ENCODE measurements at regions not wholly inside any gene's neighbourhood (a gene's known extent, or its start where the extent isn't known, plus 50 kb on each side); places are given as distances from the start of the nearest gene placed in this dataset.
A peak's percentile ranks its signal among the peaks of the same experiment; 100 is the strongest.

DNA sequence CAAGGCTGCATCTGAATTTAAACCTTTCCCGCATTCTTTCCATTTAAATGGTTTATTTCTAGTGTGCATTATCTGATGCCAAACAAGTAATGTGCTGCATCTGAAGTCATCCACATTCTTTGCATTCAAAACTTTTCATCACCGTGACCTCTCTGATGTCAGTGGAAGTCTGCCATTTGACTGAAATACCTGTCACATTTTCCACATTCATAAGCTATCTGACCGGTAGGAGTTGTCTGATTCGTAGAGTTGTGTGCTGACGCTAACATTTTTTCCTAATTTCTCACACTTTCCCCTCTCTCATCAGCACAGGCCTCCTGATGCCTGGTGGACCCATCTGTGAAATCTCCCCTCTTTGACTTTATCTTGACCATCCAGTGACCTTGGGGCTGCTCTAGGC, 79.9 kb upstream of the BARX2 start:
- no peak for TF ChIP-seq GTF2F1 (IDR thresholded peaks at IDR 0.05; ENCODE audit: low read length)
- TF ChIP-seq SP4 (CRISPR knock-in tag; IDR thresholded peaks at IDR 0.05): no peak
- no peak for TF ChIP-seq ZNF564 (CRISPR knock-in tag; IDR thresholded peaks at IDR 0.05)
- TF ChIP-seq ZBTB8A (CRISPR knock-in tag; IDR thresholded peaks at IDR 0.05; ENCODE audit: borderline replicate concordance, low read depth): no peak
- CTCF ChIA-PET (ENCODE audit: low intra/inter-chr PET ratio, low total read pairs): no interaction called here
- no peak overlapping the region for H3K27ac ChIP-seq (ENCODE audit: extremely low read length, insufficient read depth, low read length)
- H3K4me3 ChIP-seq (replicated peaks in 1 of 3; ENCODE audit: insufficient read depth in 1 of 3, low read depth in 2 of 3, low read length in 3 of 3): no peak overlapping the region
- no peaks in the 10 kb centered on the region for H3K36me3 ChIP-seq (replicated peaks in 1 of 2; ENCODE audit: control insufficient read depth in 1 of 2, insufficient read depth in 2 of 2, low read length in 2 of 2)
- peaks cover 0 to 35% of the 10 kb centered on the region in 2 experiments; a peak in 3 of 5 replicates for H3K27me3 ChIP-seq (ENCODE audit: control insufficient read depth in 1 of 2, insufficient read depth in 2 of 2, low read length in 2 of 2)
- no peaks in the 10 kb centered on the region for H3K4me1 ChIP-seq (ENCODE audit: insufficient read depth, low read length)
- no peaks in the 10 kb centered on the region for H4K20me1 ChIP-seq (ENCODE audit: insufficient read depth, low read length)
- in situ Hi-C loops (cut with HindIII; ENCODE audit: extremely low pct_ligation_motif_present, low pct_unique_long_range_greater_than_20kb): no loop called here
- no TSS peak for BruUV-seq (replicated peaks)
- no peak for ATAC-seq
- FAIRE-seq: no peak
- POLR2A ChIA-PET: no interaction called here
- H3K79me2 ChIP-seq (ENCODE audit: insufficient read depth, low read length): no peaks in the 10 kb centered on the region
- intact Hi-C loops (cut with micrococcal nuclease; ENCODE audit: unreplicated experiment): no loop called here
- no peak for DNase-seq (ENCODE audit: low spot score)
- no peaks in the 10 kb centered on the region for H3K9me3 ChIP-seq (ENCODE audit: low read length)
- 8% methylated on average over 5 of the region's 5 CpGs for WGBS (ENCODE audit: low lambda C conversion rate)
- no peak overlapping the region for H3K9ac ChIP-seq (ENCODE audit: insufficient read depth, low read depth, low read length)
- no peak overlapping the region for H2AFZ ChIP-seq (ENCODE audit: low read length)
- H3K4me2 ChIP-seq (ENCODE audit: low read depth, low read length): no peak overlapping the region

DNA sequence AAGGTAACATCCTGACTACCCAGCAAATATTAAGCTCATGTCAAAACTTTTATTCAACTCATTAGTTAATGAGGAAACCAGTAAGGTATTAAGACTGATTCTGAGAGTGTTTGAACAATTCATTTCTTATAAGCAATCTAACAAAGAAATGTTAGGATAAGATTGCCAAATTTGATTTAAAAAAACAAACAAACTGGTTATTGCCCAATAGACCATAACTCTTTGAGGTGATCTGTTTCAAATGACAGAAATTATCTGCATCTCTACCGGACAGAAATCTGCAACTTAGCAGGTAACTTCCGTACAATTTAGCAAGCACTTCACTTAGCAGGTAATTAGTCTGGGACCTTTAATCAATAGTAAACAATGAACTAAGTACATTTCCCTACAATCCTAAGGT, 82.9 kb upstream of the BARX2 start:
- 7% methylated on average over 2 of the region's 2 CpGs for WGBS (ENCODE audit: low lambda C conversion rate)
- DNase-seq (ENCODE audit: low spot score): no peak
- FAIRE-seq: no peak
- Histone ChIP-seq H3K9me3 (ENCODE audit: low read length) (no peaks in the 10 kb centered on the region), H3K4me1 (ENCODE audit: insufficient read depth, low read length) (no peaks in the 10 kb centered on the region), H4K20me1 (ENCODE audit: insufficient read depth, low read length) (no peaks in the 10 kb centered on the region), H3K27me3 (ENCODE audit: control insufficient read depth in 1 of 2, insufficient read depth in 2 of 2, low read length in 2 of 2) (peaks cover 0 to 46% of the 10 kb centered on the region in 2 experiments; a peak in 4 of 5 replicates), H3K4me2 (ENCODE audit: low read depth, low read length) (no peak overlapping the region), H3K79me2 (ENCODE audit: insufficient read depth, low read length) (no peaks in the 10 kb centered on the region), H3K27ac (ENCODE audit: extremely low read length, insufficient read depth, low read length) (no peak overlapping the region), H3K4me3 (replicated peaks in 1 of 3; ENCODE audit: insufficient read depth in 1 of 3, low read depth in 2 of 3, low read length in 3 of 3) (no peak overlapping the region), H2AFZ (ENCODE audit: low read length) (no peak overlapping the region), H3K36me3 (replicated peaks in 1 of 2; ENCODE audit: control insufficient read depth in 1 of 2, insufficient read depth in 2 of 2, low read length in 2 of 2) (no peaks in the 10 kb centered on the region), H3K9ac (ENCODE audit: insufficient read depth, low read depth, low read length) (no peak overlapping the region)
- TF ChIP-seq, protein P1, sequence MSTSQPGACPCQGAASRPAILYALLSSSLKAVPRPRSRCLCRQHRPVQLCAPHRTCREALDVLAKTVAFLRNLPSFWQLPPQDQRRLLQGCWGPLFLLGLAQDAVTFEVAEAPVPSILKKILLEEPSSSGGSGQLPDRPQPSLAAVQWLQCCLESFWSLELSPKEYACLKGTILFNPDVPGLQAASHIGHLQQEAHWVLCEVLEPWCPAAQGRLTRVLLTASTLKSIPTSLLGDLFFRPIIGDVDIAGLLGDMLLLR (CRISPR knock-in tag; IDR thresholded peaks at IDR 0.05): no peak
- peak; percentile 62; the same call in 1 of the 2 replicates for TF ChIP-seq CEBPB (IDR thresholded peaks at IDR 0.05; ENCODE audit: borderline replicate concordance, low read depth, low read length)
- POLR2A ChIA-PET: no interaction called here
- intact Hi-C loops (cut with micrococcal nuclease; ENCODE audit: unreplicated experiment) (no loop called here), in situ Hi-C loops (cut with HindIII; ENCODE audit: extremely low pct_ligation_motif_present, low pct_unique_long_range_greater_than_20kb) (no loop called here)
- BruUV-seq (replicated peaks): no TSS peak
- no peak for ATAC-seq
- CTCF ChIA-PET (ENCODE audit: low intra/inter-chr PET ratio, low total read pairs): no interaction called here

Measured in HepG2 (cell line).